ENCODE measurements at regions not wholly inside any gene's neighbourhood (a gene's known extent, or its start where the extent isn't known, plus 50 kb on each side); places are given as distances from the start of the nearest gene placed in this dataset.

GRCh38 chr5:163917747-163918146 lies 412.3 kb downstream of the MAT2B start:
- TF ChIP-seq, protein P1, sequence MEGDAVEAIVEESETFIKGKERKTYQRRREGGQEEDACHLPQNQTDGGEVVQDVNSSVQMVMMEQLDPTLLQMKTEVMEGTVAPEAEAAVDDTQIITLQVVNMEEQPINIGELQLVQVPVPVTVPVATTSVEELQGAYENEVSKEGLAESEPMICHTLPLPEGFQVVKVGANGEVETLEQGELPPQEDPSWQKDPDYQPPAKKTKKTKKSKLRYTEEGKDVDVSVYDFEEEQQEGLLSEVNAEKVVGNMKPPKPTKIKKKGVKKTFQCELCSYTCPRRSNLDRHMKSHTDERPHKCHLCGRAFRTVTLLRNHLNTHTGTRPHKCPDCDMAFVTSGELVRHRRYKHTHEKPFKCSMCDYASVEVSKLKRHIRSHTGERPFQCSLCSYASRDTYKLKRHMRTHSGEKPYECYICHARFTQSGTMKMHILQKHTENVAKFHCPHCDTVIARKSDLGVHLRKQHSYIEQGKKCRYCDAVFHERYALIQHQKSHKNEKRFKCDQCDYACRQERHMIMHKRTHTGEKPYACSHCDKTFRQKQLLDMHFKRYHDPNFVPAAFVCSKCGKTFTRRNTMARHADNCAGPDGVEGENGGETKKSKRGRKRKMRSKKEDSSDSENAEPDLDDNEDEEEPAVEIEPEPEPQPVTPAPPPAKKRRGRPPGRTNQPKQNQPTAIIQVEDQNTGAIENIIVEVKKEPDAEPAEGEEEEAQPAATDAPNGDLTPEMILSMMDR (IDR thresholded peaks at IDR 0.05) = no peak
- no peak for TF ChIP-seq POLR2A (IDR thresholded peaks at IDR 0.05)

All from thyroid gland (tissue), 4 donors.